ENCODE measurements at regions not wholly inside any gene's neighbourhood (a gene's known extent, or its start where the extent isn't known, plus 50 kb on each side); places are given as distances from the start of the nearest gene placed in this dataset.

DNA sequence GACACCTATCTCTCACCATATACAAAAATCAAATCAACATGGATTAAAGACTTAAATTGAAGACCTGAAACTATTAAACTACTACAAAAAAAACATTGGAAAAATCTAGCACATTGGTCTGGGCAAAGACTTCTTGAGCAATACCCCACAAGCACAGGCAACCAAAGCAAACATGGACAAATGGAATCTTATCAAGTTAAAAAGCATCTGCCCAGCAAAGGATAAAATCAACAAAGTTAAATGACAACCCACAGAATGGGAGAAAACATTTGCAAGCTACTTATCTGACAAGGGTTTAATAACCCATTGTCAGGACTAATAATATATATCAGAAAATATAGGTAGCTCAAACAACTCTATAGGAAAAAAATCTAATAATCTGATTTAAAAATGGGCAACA, 415.6 kb downstream of the KLHL13 start:
- TF ChIP-seq, protein P1, sequence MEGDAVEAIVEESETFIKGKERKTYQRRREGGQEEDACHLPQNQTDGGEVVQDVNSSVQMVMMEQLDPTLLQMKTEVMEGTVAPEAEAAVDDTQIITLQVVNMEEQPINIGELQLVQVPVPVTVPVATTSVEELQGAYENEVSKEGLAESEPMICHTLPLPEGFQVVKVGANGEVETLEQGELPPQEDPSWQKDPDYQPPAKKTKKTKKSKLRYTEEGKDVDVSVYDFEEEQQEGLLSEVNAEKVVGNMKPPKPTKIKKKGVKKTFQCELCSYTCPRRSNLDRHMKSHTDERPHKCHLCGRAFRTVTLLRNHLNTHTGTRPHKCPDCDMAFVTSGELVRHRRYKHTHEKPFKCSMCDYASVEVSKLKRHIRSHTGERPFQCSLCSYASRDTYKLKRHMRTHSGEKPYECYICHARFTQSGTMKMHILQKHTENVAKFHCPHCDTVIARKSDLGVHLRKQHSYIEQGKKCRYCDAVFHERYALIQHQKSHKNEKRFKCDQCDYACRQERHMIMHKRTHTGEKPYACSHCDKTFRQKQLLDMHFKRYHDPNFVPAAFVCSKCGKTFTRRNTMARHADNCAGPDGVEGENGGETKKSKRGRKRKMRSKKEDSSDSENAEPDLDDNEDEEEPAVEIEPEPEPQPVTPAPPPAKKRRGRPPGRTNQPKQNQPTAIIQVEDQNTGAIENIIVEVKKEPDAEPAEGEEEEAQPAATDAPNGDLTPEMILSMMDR (conservative IDR thresholded peaks at IDR 0.05; ENCODE audit: low read length) = no peak
- no peak for TF ChIP-seq EZH2phosphoT487 (IDR thresholded peaks at IDR 0.05; ENCODE audit: borderline replicate concordance)
